NOMO-1 (cell line): ENCODE measurements at regions not wholly inside any gene's neighbourhood (a gene's known extent, or its start where the extent isn't known, plus 50 kb on each side); places are given as distances from the start of the nearest gene placed in this dataset.

Source experiments
- DNase-seq, 2 experiments: peaks; one replicate each; lab custom pipeline; 2025; ENCODE audit not compliant: unreplicated experiment in 2 of 2; lab: John Stamatoyannopoulos, UW

DNA sequence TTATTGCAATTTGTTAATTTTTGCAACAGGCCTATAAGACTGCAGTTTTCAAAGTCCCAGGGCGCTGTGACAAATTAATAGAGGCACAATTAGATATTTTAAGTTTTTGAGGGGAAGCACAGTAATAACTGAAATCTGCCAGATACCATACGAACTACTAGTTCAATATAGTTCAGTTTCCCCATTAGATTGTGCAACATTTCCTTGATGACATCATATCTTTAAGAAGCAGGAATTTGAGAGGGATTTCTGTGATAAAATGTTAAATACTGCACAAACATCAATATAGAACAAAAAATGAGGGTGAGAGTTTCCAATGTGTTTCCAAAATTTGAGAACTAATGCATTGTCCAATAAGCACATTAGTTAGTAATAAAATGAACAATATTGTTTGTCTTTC, 56.7 kb upstream of the GRIN3A start:
- no peak for DNase-seq

DNA sequence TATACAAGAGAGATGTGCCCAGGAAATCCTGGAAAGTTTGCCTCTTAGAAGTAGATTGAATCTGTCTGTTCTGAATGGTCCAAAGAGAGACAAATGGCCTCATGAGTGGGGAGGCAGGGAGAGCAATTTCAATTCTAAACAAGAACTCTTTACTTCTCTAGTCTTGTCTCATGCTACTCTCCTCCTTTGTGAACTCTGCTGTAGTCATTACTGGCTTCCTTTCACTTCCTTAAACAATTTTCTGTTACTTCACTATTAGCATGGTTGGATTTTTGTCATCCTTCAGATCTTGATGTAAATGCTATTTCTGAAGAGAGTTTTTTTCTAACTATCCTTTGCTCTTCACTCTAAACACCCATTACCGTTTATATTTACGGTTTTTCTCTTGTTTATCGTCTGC, 54.0 kb upstream of the GRIN3A start:
- DNase-seq: peak in 1 of 2 experiments; percentile 10

DNA sequence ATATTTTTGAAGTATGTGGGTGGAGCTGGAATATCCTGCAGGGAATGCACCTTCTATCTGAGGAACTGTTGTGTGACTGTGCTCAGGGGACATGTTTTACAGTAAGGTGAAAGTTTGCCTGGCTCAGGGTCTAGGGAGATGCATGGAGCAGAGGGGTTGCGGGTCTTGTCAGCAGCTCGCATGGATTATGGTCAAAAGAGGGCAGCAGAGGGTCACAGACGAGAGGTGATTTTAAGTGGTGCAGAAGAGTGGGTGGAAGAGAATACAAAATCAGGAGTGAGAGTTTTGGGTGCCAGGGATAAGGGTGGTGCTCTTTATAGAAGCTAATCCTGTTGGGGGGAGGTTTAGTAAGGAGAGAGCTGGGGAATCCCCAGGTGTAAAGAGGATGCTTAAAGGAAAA, 53.5 kb upstream of the GRIN3A start:
- no peak for DNase-seq

DNA sequence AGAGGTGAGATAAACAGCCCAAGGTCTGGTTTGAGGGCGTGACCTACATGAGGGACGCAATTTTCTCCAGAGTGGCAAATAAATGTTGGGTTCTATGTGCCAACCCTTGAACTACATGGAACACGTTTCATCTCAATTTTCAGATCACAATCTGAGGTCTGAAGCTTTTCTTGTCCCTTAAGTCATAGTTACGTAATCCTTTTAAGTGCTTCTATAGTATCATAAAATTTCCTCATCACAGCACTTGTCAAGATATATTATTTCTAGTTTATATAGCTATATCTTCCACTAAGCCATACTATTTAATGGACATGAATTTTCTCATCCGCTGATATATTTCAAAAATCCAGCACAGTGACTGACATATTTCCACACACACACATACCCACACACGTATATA, 53.1 kb upstream of the GRIN3A start:
- DNase-seq: no peak
